ENCODE measurements at regions not wholly inside any gene's neighbourhood (a gene's known extent, or its start where the extent isn't known, plus 50 kb on each side); places are given as distances from the start of the nearest gene placed in this dataset.

GRCh38 chr7:70890147-70890969, 241.6 kb upstream of the GALNT17 start:
- TF ChIP-seq EGR1 (IDR thresholded peaks at IDR 0.05) = no peak
- TF ChIP-seq TCF12 (IDR thresholded peaks at IDR 0.05; ENCODE audit: low read depth) = no peak
- TF ChIP-seq, protein P1, sequence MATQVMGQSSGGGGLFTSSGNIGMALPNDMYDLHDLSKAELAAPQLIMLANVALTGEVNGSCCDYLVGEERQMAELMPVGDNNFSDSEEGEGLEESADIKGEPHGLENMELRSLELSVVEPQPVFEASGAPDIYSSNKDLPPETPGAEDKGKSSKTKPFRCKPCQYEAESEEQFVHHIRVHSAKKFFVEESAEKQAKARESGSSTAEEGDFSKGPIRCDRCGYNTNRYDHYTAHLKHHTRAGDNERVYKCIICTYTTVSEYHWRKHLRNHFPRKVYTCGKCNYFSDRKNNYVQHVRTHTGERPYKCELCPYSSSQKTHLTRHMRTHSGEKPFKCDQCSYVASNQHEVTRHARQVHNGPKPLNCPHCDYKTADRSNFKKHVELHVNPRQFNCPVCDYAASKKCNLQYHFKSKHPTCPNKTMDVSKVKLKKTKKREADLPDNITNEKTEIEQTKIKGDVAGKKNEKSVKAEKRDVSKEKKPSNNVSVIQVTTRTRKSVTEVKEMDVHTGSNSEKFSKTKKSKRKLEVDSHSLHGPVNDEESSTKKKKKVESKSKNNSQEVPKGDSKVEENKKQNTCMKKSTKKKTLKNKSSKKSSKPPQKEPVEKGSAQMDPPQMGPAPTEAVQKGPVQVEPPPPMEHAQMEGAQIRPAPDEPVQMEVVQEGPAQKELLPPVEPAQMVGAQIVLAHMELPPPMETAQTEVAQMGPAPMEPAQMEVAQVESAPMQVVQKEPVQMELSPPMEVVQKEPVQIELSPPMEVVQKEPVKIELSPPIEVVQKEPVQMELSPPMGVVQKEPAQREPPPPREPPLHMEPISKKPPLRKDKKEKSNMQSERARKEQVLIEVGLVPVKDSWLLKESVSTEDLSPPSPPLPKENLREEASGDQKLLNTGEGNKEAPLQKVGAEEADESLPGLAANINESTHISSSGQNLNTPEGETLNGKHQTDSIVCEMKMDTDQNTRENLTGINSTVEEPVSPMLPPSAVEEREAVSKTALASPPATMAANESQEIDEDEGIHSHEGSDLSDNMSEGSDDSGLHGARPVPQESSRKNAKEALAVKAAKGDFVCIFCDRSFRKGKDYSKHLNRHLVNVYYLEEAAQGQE (IDR thresholded peaks at IDR 0.05; ENCODE audit: low read depth) = no peak
- TF ChIP-seq TEAD4 (IDR thresholded peaks at IDR 0.05) = no peak
- TF ChIP-seq, protein P2, sequence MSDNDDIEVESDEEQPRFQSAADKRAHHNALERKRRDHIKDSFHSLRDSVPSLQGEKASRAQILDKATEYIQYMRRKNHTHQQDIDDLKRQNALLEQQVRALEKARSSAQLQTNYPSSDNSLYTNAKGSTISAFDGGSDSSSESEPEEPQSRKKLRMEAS (IDR thresholded peaks at IDR 0.05) = no peak
- TF ChIP-seq, protein P3, sequence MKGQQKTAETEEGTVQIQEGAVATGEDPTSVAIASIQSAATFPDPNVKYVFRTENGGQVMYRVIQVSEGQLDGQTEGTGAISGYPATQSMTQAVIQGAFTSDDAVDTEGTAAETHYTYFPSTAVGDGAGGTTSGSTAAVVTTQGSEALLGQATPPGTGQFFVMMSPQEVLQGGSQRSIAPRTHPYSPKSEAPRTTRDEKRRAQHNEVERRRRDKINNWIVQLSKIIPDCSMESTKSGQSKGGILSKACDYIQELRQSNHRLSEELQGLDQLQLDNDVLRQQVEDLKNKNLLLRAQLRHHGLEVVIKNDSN (IDR thresholded peaks at IDR 0.05) = no peak
- no peak for TF ChIP-seq TAF1 (IDR thresholded peaks at IDR 0.05; ENCODE audit: low read depth)
- TF ChIP-seq ZBTB7A (IDR thresholded peaks at IDR 0.05; ENCODE audit: low read depth) = no peak
- no peak for TF ChIP-seq RAD21 (IDR thresholded peaks at IDR 0.05; ENCODE audit: low read depth)
- no peak for TF ChIP-seq EP300 (IDR thresholded peaks at IDR 0.05; ENCODE audit: borderline replicate concordance)

GRCh38 chr7:70893422-70893821, 238.5 kb upstream of the GALNT17 start:
- no peak for TF ChIP-seq TEAD4 (IDR thresholded peaks at IDR 0.05)
- no peak for TF ChIP-seq CEBPB (IDR thresholded peaks at IDR 0.05)
- TF ChIP-seq RAD21 (IDR thresholded peaks at IDR 0.05; ENCODE audit: low read depth) = no peak
- no peak for TF ChIP-seq YY1 (IDR thresholded peaks at IDR 0.05; ENCODE audit: low read depth)
- TF ChIP-seq, protein P3 (IDR thresholded peaks at IDR 0.05) = no peak
- TF ChIP-seq EGR1 (IDR thresholded peaks at IDR 0.05) = no peak
- no peak for TF ChIP-seq TCF12 (IDR thresholded peaks at IDR 0.05; ENCODE audit: low read depth)
- TF ChIP-seq NFIC (IDR thresholded peaks at IDR 0.05) = no peak
- TF ChIP-seq TAF1 (IDR thresholded peaks at IDR 0.05; ENCODE audit: low read depth) = no peak
- TF ChIP-seq, protein P1 (IDR thresholded peaks at IDR 0.05; ENCODE audit: low read depth) = no peak
- no peak for TF ChIP-seq EP300 (IDR thresholded peaks at IDR 0.05; ENCODE audit: borderline replicate concordance)
- TF ChIP-seq ZBTB7A (IDR thresholded peaks at IDR 0.05; ENCODE audit: low read depth) = no peak
- TF ChIP-seq FOXM1 (IDR thresholded peaks at IDR 0.05; ENCODE audit: borderline replicate concordance, low read depth) = no peak
- TF ChIP-seq, protein P2 (IDR thresholded peaks at IDR 0.05) = no peak

DNA sequence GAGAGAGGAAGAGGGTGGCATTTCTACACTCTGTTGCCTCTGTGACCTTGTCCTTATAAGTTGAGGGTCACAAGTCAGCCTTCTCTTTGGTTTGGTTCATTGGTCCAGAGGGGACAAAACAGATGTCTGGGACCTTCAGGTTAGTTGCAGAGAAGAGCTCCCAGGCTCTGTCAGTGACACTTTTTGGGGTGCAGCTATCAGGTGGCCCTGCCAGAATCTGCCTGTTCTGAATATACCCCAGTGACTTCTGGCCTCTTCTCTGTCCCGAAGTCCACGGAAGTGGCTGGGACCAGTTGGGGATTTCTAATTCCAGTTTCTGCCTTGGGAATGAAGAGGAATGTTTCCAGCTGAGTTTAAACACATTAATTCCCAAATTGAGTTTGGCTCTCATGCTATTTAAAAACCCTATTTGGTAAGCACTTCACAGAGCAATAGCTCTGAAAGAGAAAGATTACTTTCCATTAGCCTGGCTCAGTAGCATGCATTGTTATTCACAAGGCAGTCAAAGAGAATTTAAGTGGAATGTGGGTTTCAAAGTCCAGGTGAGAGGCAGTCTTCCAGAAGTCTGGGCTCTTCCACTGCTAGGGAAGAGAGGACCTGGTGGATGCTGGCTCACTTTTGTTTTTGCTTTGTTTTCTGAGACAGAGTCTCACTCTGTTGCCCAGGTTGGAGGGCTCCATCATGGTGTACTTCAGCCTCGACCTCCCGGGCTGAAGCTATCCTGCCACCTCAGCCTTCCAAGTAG, 237.8 kb upstream of the GALNT17 start:
- TF ChIP-seq TAF1 (IDR thresholded peaks at IDR 0.05; ENCODE audit: low read depth) (no peak), CEBPB (IDR thresholded peaks at IDR 0.05) (no peak), EP300 (IDR thresholded peaks at IDR 0.05; ENCODE audit: borderline replicate concordance) (no peak), NFIC (IDR thresholded peaks at IDR 0.05) (no peak), RAD21 (IDR thresholded peaks at IDR 0.05; ENCODE audit: low read depth) (no peak), CREB1 (IDR thresholded peaks at IDR 0.05; ENCODE audit: low read depth) (no peak), TEAD4 (IDR thresholded peaks at IDR 0.05) (no peak), EGR1 (IDR thresholded peaks at IDR 0.05) (no peak)
- TF ChIP-seq, protein P2 (IDR thresholded peaks at IDR 0.05) = no peak

- TF ChIP-seq CEBPB (IDR thresholded peaks at IDR 0.05) (no peak), NFIC (IDR thresholded peaks at IDR 0.05) (no peak), TCF12 (IDR thresholded peaks at IDR 0.05; ENCODE audit: low read depth) (no peak)
Measured at GRCh38 chr7:70894799-70895198, 237.1 kb upstream of the GALNT17 start.

All from Ishikawa (cell line).